ENCODE measurements at regions not wholly inside any gene's neighbourhood (a gene's known extent, or its start where the extent isn't known, plus 50 kb on each side); places are given as distances from the start of the nearest gene placed in this dataset.

DNA sequence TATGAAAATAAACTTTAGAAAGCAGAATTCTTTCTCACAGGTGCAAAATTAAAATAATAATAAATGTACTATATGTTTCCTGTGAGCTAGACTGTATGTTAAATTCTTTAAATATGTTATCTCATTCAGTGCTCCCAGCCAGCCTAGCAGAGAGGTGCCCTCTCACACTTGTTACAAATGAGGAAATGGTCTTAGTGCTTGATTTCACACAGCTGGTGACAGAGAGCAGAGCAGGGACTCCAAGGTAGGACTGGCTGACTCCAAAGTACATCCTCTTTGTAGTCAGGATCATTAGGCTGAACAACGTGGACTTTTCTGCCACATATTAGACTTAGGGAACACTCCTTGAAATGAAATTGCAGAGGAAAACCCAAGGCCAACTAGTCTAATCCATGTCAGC lies 72.0 kb upstream of the HHIP start:
- TF ChIP-seq EP300 (IDR thresholded peaks at IDR 0.05; ENCODE audit: low read length) (no peak), TAF7 (tag; IDR thresholded peaks at IDR 0.05) (no peak), FOXA1 (IDR thresholded peaks at IDR 0.05; ENCODE audit: borderline replicate concordance) (no peak), MTA1 (IDR thresholded peaks at IDR 0.05; ENCODE audit: borderline replicate concordance) (no peak), SRF (CRISPR knock-in tag; IDR thresholded peaks at IDR 0.05) (no peak), C11orf30 (IDR thresholded peaks at IDR 0.05; ENCODE audit: low read depth) (no peak), HNRNPK (IDR thresholded peaks at IDR 0.05; ENCODE audit: low read depth, low read length, poor library complexity, severe bottlenecking) (no peak), ZC3H11A (IDR thresholded peaks at IDR 0.05; ENCODE audit: low read depth, low read length) (no peak), HIVEP1 (CRISPR knock-in tag; IDR thresholded peaks at IDR 0.05) (no peak)
- TF ChIP-seq, protein P1, sequence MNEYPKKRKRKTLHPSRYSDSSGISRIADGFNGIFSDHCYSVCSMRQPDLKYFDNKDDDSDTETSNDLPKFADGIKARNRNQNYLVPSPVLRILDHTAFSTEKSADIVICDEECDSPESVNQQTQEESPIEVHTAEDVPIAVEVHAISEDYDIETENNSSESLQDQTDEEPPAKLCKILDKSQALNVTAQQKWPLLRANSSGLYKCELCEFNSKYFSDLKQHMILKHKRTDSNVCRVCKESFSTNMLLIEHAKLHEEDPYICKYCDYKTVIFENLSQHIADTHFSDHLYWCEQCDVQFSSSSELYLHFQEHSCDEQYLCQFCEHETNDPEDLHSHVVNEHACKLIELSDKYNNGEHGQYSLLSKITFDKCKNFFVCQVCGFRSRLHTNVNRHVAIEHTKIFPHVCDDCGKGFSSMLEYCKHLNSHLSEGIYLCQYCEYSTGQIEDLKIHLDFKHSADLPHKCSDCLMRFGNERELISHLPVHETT (CRISPR knock-in tag; conservative IDR thresholded peaks at IDR 0.05 in 1 of 2, IDR thresholded peaks at IDR 0.05 in 1 of 2) = no peak
- TF ChIP-seq, protein P2, sequence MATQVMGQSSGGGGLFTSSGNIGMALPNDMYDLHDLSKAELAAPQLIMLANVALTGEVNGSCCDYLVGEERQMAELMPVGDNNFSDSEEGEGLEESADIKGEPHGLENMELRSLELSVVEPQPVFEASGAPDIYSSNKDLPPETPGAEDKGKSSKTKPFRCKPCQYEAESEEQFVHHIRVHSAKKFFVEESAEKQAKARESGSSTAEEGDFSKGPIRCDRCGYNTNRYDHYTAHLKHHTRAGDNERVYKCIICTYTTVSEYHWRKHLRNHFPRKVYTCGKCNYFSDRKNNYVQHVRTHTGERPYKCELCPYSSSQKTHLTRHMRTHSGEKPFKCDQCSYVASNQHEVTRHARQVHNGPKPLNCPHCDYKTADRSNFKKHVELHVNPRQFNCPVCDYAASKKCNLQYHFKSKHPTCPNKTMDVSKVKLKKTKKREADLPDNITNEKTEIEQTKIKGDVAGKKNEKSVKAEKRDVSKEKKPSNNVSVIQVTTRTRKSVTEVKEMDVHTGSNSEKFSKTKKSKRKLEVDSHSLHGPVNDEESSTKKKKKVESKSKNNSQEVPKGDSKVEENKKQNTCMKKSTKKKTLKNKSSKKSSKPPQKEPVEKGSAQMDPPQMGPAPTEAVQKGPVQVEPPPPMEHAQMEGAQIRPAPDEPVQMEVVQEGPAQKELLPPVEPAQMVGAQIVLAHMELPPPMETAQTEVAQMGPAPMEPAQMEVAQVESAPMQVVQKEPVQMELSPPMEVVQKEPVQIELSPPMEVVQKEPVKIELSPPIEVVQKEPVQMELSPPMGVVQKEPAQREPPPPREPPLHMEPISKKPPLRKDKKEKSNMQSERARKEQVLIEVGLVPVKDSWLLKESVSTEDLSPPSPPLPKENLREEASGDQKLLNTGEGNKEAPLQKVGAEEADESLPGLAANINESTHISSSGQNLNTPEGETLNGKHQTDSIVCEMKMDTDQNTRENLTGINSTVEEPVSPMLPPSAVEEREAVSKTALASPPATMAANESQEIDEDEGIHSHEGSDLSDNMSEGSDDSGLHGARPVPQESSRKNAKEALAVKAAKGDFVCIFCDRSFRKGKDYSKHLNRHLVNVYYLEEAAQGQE (IDR thresholded peaks at IDR 0.05; ENCODE audit: borderline replicate concordance) = no peak
- TF ChIP-seq, protein P2 (CRISPR knock-in tag; IDR thresholded peaks at IDR 0.05; ENCODE audit: low read depth) = no peak
